Fibroblast of skin of scalp (primary cell): ENCODE measurements at regions not wholly inside any gene's neighbourhood (a gene's known extent, or its start where the extent isn't known, plus 50 kb on each side); places are given as distances from the start of the nearest gene placed in this dataset.

Experiments
- DNase-seq: peaks from one replicate; pipeline ENCODE4 v3.0.0-alpha.2; 2013

DNA sequence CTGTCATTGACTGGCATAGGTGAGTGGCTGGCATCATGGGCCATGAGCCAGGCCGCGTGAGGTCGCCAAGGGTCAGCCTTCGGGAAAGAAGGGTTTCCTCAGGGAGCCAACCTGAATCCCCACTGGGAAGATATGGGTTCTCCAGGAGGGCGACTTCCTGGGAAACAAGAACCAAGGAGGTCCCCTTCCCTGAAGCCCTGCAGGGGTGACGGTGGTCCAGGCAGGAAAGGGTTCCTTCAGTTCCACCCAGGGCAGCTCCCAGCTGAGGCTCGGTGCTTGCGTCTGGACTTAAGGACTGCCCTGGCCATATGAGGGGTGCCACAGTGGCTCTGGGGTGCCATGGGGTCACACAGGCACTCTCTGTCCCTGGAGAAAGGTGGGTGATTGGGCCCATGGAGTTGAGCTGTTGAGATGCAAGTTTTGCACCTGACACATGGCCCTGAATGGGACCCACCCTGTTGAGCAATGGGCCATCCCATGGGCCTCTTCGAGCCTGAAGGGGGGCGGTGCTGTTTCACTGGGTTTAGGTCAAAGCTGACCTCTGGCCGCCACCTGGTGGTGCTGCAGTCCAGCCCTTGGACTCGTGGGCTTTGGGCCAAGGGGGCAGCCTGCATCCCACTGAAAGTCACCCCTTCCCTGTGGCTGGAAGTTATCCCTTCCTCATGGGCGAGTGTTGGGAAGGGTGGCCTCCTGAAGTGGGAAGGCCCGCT, 228.1 kb downstream of the SNRPN start:
- DNase-seq = no peak

DNA sequence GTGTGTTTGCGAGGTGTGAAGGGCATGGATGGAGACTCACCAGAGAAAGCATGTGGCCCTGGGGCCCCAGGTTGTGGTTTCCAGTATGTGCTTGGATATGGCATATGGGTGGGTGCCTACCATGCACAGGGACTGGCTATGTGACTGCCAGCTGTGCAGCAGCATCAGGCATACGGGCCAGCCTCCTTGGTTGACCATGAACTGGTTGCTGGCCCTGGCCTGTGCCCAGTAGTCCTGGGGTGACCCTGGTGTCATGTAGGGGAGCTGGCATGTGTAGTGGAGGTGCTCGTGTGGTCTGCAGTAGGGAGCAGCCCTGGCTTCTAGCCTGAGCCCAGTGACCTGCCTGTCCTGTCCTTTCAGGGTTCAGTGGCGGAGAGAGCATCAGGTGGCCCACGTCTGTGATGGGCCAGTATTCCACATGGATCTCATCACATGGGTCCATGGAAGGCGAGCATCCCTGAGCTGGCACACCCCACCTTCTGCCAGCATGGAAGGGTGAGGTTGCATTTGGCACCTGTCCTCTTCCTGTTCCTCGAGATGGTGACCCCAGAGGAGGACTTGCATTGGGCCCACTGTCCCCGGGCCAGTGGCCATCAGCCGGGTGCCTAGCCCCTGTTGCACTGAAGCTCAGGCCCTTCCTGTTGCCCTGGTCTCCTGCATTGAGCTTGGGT, 228.9 kb downstream of the SNRPN start:
- DNase-seq = no peak

DNA sequence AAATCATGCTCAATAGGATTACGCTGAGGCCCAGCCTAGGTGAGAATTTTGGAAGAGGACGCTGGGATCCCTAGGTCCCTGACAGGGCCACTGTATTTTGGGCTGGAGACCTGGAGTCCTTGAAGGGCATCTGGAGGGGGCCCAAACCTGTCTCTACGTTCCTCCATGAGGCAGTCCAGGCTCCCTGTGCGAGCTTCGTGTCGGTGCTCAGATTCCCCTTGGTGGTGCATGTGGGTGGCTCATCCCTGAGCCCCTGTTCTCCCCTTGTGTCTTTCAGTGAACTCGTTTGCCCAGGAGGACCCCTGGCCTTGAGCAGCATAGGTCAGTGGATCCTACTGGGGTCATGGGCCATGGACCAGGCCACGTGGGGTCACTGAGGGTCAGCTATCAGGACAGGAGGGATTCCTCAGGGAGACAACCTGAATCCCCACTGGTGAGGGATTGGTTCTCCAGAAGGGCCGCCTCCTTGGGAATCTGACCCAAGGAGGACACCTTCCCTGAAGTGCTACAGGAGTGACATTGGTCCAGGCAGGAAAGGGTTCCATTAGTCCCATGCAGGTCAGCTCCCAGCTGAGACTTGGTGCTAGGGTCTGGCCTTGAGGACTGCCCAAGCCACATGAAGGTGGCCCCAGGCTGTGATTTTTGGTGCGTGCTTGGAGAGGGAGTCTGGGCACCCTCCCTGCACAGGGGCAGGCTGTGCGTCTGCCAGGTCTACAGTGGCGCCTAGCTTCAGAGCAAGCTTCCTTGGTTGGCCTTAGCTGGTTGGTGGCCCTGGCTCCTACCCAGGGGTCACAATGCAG, 229.8 kb downstream of the SNRPN start:
- no peak for DNase-seq

DNA sequence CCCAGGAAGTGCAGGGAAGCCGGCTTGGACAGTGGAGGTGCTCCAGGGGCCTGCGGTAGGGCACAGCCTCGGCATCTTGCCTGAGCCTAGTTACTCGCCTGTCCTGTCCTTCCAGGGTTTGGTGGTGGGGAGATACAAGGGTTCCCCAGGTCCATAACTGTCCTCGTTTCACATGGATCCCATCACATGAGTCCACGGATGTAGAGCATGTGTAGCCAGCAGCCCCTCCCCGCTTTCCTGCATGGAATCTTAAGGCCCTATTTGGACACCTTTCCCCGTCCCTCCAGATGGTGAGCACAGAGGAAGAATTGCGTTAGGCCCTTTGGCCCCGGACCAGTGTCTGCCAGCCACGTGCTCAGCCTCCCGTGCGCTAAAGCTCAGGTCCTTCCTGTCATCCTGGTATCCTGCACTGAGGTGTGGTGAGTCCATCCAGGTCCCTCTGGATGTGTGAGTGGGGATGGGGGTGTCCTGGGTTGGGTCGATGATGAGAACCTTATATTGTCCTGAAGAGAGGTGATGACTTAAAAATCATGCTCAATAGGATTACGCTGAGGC, 230.4 kb downstream of the SNRPN start:
- no peak for DNase-seq

DNA sequence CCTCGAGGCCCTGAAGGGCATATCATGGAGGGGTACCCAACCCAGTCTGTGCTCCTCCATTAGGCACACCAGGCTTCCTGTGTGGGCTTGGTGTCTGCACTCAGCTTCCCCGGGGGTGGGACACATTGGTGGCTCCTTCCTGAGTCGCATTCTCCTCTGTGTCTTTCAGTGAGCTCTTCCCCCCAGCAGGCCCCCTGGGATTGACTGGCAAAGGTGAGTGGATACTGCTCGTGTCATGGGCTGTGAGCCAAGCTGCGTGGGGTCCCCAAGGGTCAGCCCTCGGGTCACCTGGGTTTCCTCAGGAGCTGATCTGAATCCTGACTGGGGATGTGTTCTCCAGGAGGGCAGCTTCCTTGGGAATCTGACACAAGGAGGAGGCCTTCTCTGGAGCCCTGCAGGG, 231.0 kb downstream of the SNRPN start:
- no peak for DNase-seq

DNA sequence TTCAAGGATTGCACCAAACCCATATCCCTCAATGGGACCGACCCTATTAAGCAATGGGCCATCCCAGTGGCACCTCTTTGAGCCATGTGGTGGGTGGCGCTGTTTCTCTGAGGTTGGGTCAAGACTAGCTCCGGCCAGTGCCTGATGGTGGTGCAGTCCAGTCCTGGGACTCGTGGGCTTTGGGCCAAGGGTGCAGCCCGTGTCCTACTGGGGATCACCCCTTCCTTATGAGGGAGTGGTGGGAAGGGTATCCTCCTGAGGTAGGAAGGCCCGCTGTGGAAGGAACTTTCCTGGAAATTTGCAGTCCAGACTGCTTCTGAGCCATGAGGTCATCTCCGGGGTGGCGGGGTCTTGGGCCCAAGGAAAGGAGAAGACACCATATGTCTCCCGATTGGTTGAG, 231.6 kb downstream of the SNRPN start:
- no peak for DNase-seq

DNA sequence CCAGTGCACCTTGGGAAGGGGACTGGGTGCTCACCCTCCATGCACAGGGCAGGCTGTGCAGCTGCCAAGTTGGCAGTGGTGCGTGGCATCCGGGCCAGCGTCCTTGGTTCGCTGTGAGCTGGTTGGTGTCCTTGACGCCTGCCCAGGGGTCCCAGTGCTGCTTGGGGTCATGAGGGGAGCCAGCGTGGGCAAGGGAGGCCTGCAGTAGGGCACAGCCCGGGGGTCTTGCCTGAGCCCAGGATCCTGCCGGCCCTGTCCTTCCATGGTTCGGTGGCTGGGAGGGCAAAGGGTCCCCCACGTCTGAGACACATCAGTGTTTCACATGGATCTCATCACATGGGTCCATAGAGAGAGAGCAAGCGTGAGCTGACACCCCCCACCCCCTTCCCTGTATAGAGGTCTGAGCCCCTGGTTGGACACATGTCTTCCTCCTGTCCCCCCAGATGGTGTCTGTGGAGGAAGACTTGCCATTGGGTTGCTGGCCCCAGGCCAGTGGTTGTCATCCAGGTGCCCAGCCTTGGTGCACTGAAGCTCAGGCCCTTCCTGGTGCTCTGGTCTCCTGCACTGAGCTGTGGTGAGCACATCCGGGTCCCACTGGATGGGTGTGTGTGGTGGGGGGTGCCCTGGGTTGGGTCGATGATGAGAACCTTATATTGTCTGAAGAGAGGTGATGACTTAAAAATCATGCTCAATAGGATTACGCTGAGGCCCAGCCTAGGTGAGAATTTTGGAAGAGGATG, 232.3 kb downstream of the SNRPN start:
- DNase-seq = no peak

DNA sequence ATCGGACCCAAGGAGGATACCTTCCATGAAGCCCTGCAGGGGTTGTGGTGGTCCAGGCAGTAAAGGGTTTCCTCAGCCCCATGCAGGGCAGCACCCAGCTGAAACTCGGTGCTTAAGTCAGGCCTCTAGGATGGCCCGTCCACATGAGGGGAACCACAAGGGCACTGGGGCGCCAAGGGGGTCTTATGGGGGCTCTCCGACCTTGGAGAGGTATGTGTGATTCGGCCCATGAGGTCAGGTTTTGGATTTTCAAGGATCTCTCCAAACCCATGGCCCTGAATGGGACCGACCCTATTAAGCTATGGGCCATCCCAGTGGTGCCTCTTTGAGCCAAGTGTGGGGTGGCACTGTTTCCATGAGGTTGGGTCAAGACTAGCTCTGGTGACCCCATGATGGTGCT, 233.3 kb downstream of the SNRPN start:
- no peak for DNase-seq

DNA sequence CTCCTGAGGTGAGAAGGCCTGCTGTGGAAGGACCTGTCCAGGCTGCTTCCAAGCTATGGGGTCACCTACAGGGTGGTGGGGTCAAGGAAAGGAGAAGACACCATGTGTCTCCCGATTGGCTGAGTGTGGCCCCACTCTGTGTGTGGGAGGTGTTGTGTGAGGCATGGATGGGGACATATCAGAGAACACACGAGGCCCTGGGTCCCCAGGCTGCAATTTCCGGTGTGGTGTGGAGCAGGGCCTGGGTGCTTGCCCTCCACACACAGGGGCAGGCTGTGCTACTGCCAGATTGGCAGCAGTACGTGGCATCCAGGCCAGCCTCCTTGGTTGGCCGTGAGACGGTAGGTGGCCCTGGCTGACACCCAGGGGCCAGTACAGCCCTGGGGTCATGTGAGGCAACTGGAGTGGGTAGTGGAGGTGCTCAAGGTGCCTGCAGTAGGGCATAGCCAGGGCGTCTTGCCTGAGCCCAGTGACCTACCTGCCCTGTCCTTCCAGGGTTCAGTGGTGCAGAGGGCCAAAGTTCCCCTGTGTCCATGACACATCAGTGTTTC, 233.8 kb downstream of the SNRPN start:
- no peak for DNase-seq

DNA sequence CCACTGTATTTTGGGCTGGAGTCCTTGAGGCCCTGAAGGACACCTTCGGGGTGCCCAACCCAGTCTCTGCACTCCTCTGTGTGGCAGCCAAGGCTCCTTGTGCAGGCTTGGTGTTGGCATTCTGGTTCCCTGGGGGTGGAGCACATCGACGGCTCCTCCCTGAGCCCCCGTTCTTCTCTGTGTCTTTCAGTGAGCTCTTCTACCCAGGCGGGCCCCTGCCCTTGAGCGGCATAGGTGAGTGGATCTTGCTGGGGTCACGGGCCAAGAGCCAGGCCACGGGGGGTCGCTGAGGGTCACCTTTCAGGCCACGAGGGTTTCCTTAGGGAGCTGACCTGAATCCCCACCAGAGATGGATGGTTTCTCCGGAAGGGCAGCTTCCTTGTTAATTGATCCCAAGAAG, 234.8 kb downstream of the SNRPN start:
- DNase-seq = no peak

DNA sequence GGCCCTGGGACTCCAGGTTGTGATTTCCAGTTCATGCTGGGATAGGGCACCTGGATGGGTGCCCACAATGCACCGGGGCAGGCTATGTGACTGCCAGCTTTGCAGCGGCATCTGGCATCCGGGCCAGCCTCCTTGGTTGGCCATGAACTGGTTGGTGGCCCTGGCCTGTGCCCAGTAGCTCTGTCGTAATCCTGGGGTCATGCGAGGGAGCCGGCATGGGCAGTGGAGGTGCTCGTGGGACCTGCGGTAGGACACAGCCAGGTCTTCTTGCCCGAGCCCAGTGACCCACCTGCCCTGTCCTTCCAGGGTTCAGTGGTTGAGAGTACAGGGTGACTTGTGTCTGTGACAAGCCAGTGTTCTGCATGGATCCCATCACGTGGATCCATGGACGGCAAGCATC, 237.9 kb downstream of the SNRPN start:
- no peak for DNase-seq

DNA sequence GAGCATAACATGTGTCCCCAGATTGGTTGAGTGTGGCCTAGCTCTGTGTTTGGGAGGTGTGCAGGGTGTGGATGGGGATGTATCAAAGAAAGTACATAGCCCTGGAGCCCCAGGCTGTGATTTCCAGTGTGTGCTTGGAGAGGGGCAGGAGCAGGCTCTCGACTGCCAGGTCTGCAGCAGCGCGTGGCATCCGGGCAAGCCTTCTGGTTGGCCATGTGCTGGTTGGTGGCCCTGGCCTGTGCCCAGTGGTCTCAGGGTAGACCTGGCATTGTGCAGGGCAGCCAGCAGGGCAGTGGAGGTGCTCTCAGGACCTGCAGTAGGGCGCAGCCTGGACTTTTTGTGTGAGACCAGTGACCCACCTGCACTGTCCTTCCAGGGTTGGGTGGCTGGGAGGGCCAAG, 231.5 kb downstream of the UBE3A start:
- no peak for DNase-seq

DNA sequence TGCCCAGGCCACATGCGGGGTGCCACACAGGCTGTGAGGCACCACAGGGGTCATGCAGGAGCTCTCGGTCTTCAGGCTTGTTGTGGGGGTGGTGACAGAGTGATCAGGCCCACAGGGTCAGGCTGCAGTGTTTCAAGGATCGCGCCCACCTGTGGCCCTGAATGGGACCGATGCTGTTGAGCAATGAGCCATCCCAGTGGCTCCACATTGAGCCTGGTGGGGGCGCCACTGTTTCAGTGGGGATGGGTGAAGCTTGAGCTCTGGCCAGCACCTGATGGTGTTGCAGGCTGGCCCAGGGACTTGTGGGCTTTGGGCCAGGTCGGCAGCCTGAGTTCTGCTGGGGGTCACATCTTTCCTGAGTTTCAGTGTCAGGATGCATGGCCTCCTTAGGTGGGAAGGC, 230.1 kb downstream of the UBE3A start:
- no peak for DNase-seq

DNA sequence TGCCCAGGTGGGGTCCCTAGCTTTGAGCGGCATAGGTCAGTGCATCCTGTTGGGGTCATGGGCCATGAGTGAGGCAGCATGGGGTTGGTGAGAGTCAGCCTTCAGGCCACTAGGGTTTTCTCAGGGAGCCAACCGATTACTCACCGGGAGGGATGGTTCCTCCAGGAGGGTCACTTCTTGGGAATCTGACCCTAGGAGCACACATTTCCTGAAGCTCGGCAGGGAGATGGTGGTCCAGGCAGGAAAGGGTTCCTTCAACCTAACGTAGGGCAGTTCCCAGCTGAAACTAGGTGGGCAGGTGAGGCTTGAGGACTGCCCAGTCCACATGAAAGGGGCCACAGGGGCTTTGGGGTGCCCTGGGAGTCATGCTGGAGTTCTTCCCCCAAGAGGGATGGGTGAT, 218.0 kb downstream of the UBE3A start:
- no peak for DNase-seq

DNA sequence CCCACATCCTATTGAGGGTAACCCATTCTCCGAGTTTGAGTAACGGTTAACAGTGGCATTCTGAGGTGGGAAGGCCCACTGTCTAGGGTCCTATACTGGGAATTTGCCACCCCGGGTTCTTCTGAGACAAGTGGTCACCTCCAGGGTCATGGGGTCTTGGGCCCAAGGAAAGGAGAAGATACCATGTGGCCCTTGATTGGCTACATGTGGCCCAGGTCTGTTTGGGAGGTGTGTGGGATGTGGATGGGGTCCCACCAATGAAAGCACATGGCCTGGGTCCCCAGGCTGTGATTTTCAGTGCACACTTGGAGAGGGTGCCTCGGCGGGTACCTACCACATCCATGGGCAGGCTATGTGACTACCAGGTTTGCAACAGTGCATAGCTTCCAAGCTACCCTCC, 214.4 kb downstream of the UBE3A start:
- no peak for DNase-seq

DNA sequence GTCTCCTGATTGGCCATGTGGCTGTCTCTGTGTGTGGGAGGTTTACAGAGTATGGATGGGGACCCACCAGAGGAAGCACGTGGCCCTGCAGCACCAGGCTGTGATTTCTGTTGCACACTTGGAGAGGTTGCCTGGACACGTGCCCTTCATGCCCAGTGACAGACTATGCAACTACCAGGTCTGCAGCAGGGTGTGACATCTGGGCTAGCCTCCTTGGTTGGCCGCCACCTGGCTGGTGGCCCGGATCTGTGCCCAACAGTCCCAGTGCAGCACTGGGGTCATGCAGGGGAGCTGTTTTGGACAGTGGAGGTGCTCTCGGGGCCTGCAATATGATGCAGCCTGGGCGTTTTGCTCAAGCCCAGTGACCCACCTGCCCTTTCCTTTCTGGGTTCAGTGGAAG, 212.5 kb downstream of the UBE3A start:
- DNase-seq = no peak

DNA sequence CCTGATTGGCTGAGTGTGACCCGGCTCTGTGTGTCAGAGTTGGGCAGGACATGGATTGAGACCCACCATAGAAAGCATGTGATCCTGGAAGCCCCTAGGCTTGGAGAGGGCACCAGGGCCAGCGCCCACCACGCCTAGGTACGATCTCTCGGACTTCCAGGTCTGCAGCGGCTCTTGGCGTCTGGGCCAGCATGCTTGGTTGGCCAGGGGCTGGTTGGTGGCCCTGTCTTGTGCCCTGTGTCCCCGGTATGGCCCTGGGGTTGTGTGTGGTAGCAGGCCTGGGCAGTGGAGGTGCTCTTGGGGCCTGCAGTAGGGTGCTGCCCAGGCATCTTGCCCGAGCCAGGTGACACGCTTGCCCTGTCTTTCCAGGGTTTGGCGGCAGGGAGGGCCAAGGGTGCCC, 210.6 kb downstream of the UBE3A start:
- DNase-seq = no peak

DNA sequence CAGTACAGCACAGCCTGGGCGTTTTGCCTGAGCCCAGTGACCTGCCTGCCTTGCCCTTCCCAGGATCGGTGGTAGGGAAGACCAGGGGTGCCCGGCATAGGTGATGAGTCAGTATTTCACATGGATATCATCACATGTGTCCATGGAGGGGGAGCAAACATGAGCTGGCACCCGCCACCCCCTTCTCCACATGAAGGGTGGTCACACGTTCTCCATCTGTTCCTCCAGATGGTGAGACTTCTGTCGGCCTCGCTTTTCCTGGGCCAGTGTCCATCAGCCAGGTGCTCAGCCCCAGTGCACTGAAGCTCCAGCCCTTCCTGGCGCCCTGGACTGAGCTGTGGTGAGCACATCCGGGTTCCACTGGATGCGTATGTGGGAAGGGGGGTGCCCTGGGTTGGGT, 208.4 kb downstream of the UBE3A start:
- DNase-seq = no peak

DNA sequence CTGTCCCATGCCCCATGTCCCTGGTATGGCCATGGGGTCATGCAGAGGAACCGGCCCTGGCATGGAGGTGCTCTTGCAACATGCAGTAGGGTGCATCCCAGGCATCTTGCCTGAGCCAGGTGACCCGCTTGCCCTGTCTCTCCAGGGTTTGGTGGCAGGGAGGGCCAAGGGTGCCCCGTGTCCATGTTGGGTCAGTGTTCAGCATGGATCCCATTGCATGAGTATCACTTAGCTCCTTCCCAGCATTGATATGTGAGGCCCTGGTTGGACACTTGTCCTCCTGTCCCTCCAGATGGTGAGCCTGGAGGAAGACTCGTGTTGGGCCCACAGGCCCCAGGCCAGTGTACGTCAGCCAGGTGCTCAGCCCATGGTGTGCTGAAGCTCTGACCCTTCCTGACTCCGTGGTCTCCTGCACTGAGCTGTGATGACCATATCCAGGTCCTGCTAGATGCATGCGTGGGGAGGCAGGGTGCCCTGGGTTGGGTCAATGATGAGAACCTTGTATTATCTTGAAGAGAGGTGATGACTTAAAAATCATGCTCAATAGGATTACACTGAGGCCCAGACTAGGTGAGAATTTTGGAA, 205.0 kb downstream of the UBE3A start:
- DNase-seq = no peak

DNA sequence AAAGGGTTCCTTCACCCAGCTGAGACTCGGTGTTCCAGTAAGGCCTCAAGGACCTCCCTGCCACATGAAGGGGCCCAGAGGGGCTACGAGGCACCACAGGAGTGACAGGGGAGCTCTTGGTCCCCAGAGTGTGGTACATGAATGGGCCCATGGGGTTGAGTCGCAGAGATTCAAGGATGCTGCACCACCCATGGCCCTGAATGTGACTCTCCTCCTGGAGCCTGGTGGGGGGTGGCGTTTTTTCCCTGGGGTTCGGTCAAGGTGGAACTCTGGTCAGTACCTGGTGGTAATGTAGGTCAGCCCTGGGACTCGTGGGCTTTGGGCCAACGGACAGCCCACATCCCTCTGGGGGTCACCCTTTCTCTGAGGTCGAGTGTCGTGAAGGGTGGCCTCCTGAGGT, 204.0 kb downstream of the UBE3A start:
- DNase-seq = no peak

DNA sequence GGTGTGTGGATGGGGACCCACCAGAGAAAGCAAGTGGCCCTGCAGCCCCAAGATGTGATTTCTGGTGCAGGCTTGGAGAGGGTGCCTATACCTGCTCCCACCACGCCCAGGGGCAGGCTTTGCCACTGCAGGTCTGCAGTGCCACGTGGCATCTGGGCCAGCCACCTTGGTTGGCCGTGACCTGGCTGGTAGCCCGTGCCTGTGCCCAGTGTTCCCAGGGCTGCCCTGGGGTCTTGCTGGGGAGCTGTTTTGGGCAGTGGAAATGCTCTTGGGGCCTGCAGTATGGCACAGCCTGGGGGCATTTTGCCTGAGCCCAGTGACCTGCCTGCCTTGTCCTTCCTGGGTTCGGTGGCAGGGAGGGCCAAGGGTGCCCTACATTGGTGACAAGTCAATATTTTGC, 203.4 kb downstream of the UBE3A start:
- no peak for DNase-seq
